Dendritic cell treated with granulocyte-macrophage colony-stimulating factor and Interleukin-4, amounts not matched to agents 40 ng/mL and 50 ng/mL, for 4 days (primary cell): ENCODE measurements at regions not wholly inside any gene's neighbourhood (a gene's known extent, or its start where the extent isn't known, plus 50 kb on each side); places are given as distances from the start of the nearest gene placed in this dataset.

ENCODE experiments used
- H3K27ac Mint-ChIP-seq: one replicate; pipeline ENCODE4 v1.8.0; 2022; ENCODE audit warnings: mild to moderate bottlenecking, mixed read lengths
- H3K27me3 Mint-ChIP-seq: one replicate; pipeline ENCODE4 v1.8.0; 2022; ENCODE audit warnings: mild to moderate bottlenecking, mixed read lengths
- H3K36me3 Mint-ChIP-seq: one replicate; pipeline ENCODE4 v1.8.0; 2022; ENCODE audit warnings: low read depth, mixed read lengths
- H3K4me1 Mint-ChIP-seq: one replicate; pipeline ENCODE4 v1.8.0; 2022; ENCODE audit warnings: low read depth, mixed read lengths
- H3K4me3 Mint-ChIP-seq: one replicate; pipeline ENCODE4 v1.8.0; 2022; ENCODE audit warnings: mild to moderate bottlenecking, moderate library complexity, mixed read lengths
- H3K9me3 Mint-ChIP-seq: one replicate; pipeline ENCODE4 v1.8.0; 2022; ENCODE audit warnings: mixed read lengths
- intact Hi-C: fragments of 100-400 bp; cut with micrococcal nuclease; formaldehyde crosslinking; loops from one replicate; pipeline ENCODE4 v1.15.0; 2022

- no peaks in the 10 kb centered on the region for H3K4me1 Mint-ChIP-seq
- peaks cover 35% of the 10 kb centered on the region for H3K9me3 Mint-ChIP-seq
- intact Hi-C loops = no loop called here
- H3K4me3 Mint-ChIP-seq = no peak overlapping the region
- no peaks in the 10 kb centered on the region for H3K36me3 Mint-ChIP-seq
- H3K27ac Mint-ChIP-seq = no peak overlapping the region
- no peaks in the 10 kb centered on the region for H3K27me3 Mint-ChIP-seq
These were observed 70.2 kb upstream of the ABI3BP start for GRCh38 chr3:101063401-101063800.

- H3K27me3 Mint-ChIP-seq = no peaks in the 10 kb centered on the region
- no peak overlapping the region for H3K4me3 Mint-ChIP-seq
- H3K4me1 Mint-ChIP-seq = no peaks in the 10 kb centered on the region
- H3K9me3 Mint-ChIP-seq = peaks cover 54% of the 10 kb centered on the region
- H3K36me3 Mint-ChIP-seq = no peaks in the 10 kb centered on the region
- H3K27ac Mint-ChIP-seq = no peak overlapping the region
- intact Hi-C loops = no loop called here
These were observed 68.1 kb upstream of the ABI3BP start for GRCh38 chr3:101061312-101061711.

GRCh38 chr3:101050866-101051265, 57.6 kb upstream of the ABI3BP start:
- H3K27ac Mint-ChIP-seq = no peak overlapping the region
- H3K4me1 Mint-ChIP-seq = no peaks in the 10 kb centered on the region
- intact Hi-C loops = no loop called here
- no peaks in the 10 kb centered on the region for H3K36me3 Mint-ChIP-seq
- no peak overlapping the region for H3K4me3 Mint-ChIP-seq
- H3K9me3 Mint-ChIP-seq = peaks cover 8% of the 10 kb centered on the region
- no peaks in the 10 kb centered on the region for H3K27me3 Mint-ChIP-seq

- Mint-ChIP-seq H3K36me3 (no peaks in the 10 kb centered on the region), H3K4me1 (no peaks in the 10 kb centered on the region), H3K27me3 (no peaks in the 10 kb centered on the region), H3K4me3 (no peak overlapping the region), H3K27ac (no peak overlapping the region), H3K9me3 (peaks cover 15% of the 10 kb centered on the region)
- intact Hi-C loops = no loop called here
These were observed 56.8 kb upstream of the ABI3BP start for GRCh38 chr3:101050046-101050445.

- H3K4me3 Mint-ChIP-seq = no peak overlapping the region
- no peak overlapping the region for H3K27ac Mint-ChIP-seq
- H3K36me3 Mint-ChIP-seq = no peaks in the 10 kb centered on the region
- no peaks in the 10 kb centered on the region for H3K4me1 Mint-ChIP-seq
- intact Hi-C loops = no loop called here
- no peaks in the 10 kb centered on the region for H3K27me3 Mint-ChIP-seq
- H3K9me3 Mint-ChIP-seq = peaks cover 20% of the 10 kb centered on the region
These were observed 56.3 kb upstream of the ABI3BP start for GRCh38 chr3:101049532-101049931.

- H3K27ac Mint-ChIP-seq = no peak overlapping the region
- no peaks in the 10 kb centered on the region for H3K36me3 Mint-ChIP-seq
- H3K4me1 Mint-ChIP-seq = no peaks in the 10 kb centered on the region
- H3K27me3 Mint-ChIP-seq = no peaks in the 10 kb centered on the region
- peaks cover 16% of the 10 kb centered on the region for H3K9me3 Mint-ChIP-seq
- intact Hi-C loops = no loop called here
- H3K4me3 Mint-ChIP-seq = no peak overlapping the region
These were observed 50.5 kb upstream of the ABI3BP start for GRCh38 chr3:101043687-101044078.

GRCh38 chr3:101042996-101043686, 49.9 kb upstream of the ABI3BP start:
- intact Hi-C loops = no loop called here
- Mint-ChIP-seq H3K27me3 (no peaks in the 10 kb centered on the region), H3K9me3 (peaks cover 16% of the 10 kb centered on the region), H3K4me3 (no peak overlapping the region), H3K27ac (no peak overlapping the region), H3K4me1 (no peaks in the 10 kb centered on the region), H3K36me3 (no peaks in the 10 kb centered on the region)
